ENCODE measurements at regions not wholly inside any gene's neighbourhood (a gene's known extent, or its start where the extent isn't known, plus 50 kb on each side); places are given as distances from the start of the nearest gene placed in this dataset.

DNA sequence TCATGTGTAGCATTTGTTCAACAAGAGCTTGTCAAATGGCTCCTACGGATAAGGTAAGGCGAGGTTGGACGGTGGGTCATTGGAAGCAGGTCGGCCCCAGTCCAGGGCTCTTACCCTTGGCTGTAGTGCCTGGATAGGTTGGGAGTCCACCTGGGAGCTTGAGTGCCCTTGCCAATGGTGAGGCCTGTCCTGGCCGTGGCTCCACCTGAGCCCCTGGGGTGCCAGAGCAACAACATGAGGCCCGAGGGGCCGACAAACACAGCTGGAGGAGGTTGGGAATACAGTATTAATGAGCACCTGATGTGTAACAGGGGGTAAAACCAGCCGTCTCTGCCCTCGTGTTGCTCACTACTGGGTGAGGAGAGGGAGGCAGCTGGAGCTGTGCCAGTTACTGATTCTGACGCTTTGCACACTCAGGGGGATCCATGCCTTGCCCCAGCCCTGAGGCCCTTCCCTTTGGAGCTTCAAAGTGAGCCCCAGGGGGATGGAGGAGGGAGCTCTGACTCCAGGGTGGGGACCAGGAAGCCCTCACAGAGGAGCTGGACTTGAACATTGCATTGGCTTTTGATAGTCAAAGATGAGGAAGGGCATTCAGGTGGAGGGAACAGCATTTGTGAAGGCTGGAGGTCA is 87.2 kb downstream of the RHOB start:
- Histone ChIP-seq H3K9ac (ENCODE audit: insufficient read depth in 1 of 2, low read depth in 2 of 2, low read length in 2 of 2) (no peak overlapping the region; a peak in 1 of 4 replicates), H3K9me1 (ENCODE audit: control insufficient read depth, insufficient read depth, low read length) (no peaks in the 10 kb centered on the region), H3K27me3 (ENCODE audit: control insufficient read depth in 2 of 2, insufficient read depth in 2 of 2, low read length in 2 of 2) (peaks cover 0 to 28% of the 10 kb centered on the region in 2 experiments; a peak in 2 of 5 replicates), H3K4me3 (no peak overlapping the region), H2AFZ (ENCODE audit: low read depth, low read length) (no peak overlapping the region), H4K20me1 (replicated peaks; ENCODE audit: control insufficient read depth, insufficient read depth, low read length) (peaks cover 4% of the 10 kb centered on the region; the same call in 1 of the 2 replicates), H3K27ac (ENCODE audit: extremely low read depth, low read depth, low read length) (no peak overlapping the region), H3K36me3 (ENCODE audit: control insufficient read depth, insufficient read depth, low read length) (no peaks in the 10 kb centered on the region), H3K9me3 (replicated peaks; ENCODE audit: control insufficient read depth, insufficient read depth, low read depth, low read length) (no peaks in the 10 kb centered on the region), H3K4me1 (replicated peaks in 1 of 2; ENCODE audit: control insufficient read depth in 2 of 2, insufficient read depth in 2 of 2, low read length in 2 of 2) (peaks cover 11 to 12% of the 10 kb centered on the region in 2 experiments; a peak in 4 of 5 replicates), H3K4me2 (ENCODE audit: insufficient read depth, low read length) (no peak overlapping the region), H3K79me2 (ENCODE audit: control insufficient read depth, insufficient read depth, low read length) (no peaks in the 10 kb centered on the region)
- 41% methylated on average over 10 of the region's 10 CpGs for WGBS (ENCODE audit: insufficient coverage, low coverage, missing lambda C conversion rate)
- ChIA-PET POLR2A (interaction anchor here (0.6 to 1.3 kb wide), 2 partner anchors 53 to 57 kb away, joined by 3 to 4 read pairs; no protein-coding TSS in a partner anchor), CTCF (ENCODE audit: low intra/inter-chr PET ratio) (no interaction called here)
- FAIRE-seq (no peak), DNase-seq (ENCODE audit: extremely low read depth in 1 of 4, low spot score in 3 of 4) (no peak), ATAC-seq (no peak)
- in situ Hi-C loops (cut with MboI) (no loop called here), intact Hi-C loops (cut with micrococcal nuclease) (no loop called here)
- BruUV-seq (replicated peaks) = no TSS peak
- TF ChIP-seq CBX5 (IDR thresholded peaks at IDR 0.05; ENCODE audit: borderline replicate concordance, low read depth) = no peak
- TF ChIP-seq ZBTB17 (CRISPR knock-in tag; IDR thresholded peaks at IDR 0.05) = no peak
- no peak for TF ChIP-seq U2AF2 (optimal IDR thresholded peaks at IDR 0.05; ENCODE audit: low read depth, low read length)
- TF ChIP-seq POLR2G (IDR thresholded peaks at IDR 0.05; ENCODE audit: low read depth, low read length) = no peak
- no peak for TF ChIP-seq ZNF583 (CRISPR knock-in tag; IDR thresholded peaks at IDR 0.05)
- TF ChIP-seq SAFB2 (IDR thresholded peaks at IDR 0.05; ENCODE audit: borderline replicate concordance, low read depth, low read length, severe bottlenecking) = no peak
- TF ChIP-seq NUFIP1 (IDR thresholded peaks at IDR 0.05; ENCODE audit: partially characterized antibody) = no peak
- TF ChIP-seq ZNF133 (CRISPR knock-in tag; IDR thresholded peaks at IDR 0.05) = no peak
